ENCODE measurements at regions not wholly inside any gene's neighbourhood (a gene's known extent, or its start where the extent isn't known, plus 50 kb on each side); places are given as distances from the start of the nearest gene placed in this dataset.
"Not testable (repeated sequence)": the region's sequence is repeated elsewhere in the genome, so short reads cannot be mapped to it uniquely, and the experiment has no call there.

DNA sequence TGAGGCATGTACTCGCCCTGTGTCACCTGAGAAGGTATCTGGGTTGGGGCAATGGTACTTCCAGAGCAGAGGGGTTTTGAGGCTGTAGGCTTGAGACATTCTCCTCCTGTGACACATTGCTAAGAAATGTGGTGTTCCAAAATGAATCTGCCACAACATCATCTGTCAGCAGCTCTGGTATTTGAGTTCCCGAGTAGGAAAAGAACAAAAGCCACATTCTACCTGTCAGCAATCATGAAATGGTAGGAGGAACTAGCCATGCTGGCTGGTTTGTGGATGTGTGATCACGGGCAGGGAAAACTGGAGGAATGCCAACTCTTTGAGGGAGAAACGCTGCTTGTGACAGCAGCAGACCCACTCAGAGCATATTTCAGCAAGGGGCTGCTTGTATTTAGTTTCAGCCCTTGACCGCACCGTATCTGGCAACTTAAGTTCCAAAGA, 579.4 kb upstream of the TBL1XR1 start:
- peak; percentile 79 for DNase-seq (ENCODE audit: low read depth)

- peak; percentile 68 for DNase-seq (ENCODE audit: low read depth)
Measured at GRCh38 chr3:177777699-177778098, 580.4 kb upstream of the TBL1XR1 start.

GRCh38 chr3:177778633-177779032, 581.4 kb upstream of the TBL1XR1 start:
- DNase-seq (ENCODE audit: low read depth) = no peak

GRCh38 chr3:177781686-177782161, 584.4 kb upstream of the TBL1XR1 start:
- no peak for DNase-seq (ENCODE audit: low read depth)

GRCh38 chr3:177783338-177783737, 586.1 kb upstream of the TBL1XR1 start:
- no peak for DNase-seq (ENCODE audit: low read depth)

GRCh38 chr3:177783767-177784166, 586.5 kb upstream of the TBL1XR1 start:
- no peak for DNase-seq (ENCODE audit: low read depth)

GRCh38 chr3:177787279-177788041, 590.2 kb upstream of the TBL1XR1 start:
- DNase-seq (ENCODE audit: low read depth) = no peak

DNA sequence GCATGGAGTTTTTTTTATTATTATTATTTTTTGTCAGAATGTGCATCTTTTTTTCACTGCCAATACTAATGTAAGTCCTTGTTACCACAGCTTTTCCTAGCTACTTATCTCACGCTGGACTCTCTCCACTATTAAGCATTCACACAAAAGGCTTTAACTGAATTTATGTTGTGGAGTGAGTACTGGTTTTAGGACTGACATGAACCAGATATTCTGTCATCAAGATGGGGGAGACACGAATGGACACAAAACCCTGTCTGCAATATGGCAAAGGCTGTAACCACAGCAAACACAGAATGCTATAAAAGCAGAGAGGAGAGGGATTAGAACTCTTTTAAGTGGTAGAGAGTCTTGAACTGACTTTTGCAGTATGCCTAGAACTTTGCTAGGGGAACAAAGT, 592.2 kb upstream of the TBL1XR1 start:
- DNase-seq (ENCODE audit: low read depth) = no peak

DNA sequence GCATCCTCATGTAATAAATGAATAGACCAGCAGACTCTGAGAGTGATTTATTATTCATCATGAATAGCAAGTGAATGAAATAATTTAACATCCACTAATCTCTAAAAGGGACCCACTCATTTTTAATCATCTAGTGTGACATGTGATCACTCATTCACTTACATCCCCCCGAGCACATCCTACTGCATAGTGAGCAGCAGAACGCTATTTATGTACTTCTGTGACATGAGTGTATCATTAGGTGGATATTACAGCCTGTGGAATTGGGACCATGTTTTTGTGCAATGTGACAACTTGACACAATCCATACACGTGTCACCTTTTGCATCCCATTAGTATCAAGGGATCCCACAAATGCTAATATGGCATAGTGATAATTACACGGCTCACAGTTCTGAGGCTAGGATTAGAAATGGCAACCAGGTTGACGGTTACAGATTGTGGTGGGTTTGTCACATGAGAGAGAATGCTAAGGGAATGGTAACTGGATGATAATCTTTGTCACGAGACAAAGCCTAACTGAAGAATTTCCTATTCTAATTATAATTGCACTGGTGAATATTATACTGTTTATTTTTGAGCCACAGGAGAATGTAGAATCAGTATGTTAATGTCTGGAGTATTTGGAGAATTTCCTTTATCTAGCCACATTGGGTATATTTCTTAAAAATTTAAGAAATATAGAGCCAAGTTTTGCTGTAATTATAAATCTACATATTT, 595.2 kb upstream of the TBL1XR1 start:
- no peak for DNase-seq (ENCODE audit: low read depth)

DNA sequence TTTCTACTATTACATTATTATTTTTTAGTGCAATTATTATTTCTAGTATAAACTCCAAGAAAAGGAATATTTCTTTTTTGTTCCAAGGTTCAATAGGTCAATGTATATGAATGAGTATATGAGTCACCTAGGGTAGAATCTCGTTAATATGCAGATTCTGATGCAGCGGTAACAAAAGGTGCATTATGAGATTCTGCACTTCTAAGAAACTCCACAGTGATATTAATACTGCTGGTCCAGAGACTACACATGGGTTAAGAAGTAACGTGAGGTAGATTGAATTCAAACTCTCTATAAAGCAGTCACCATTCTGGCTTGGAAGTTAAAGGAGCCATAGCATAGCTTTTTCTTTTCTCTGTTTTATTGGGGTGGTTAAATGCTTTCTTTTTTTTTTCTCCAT, 596.2 kb upstream of the TBL1XR1 start:
- DNase-seq (ENCODE audit: low read depth) = no peak

GRCh38 chr3:177795216-177795615, 597.9 kb upstream of the TBL1XR1 start:
- DNase-seq (ENCODE audit: low read depth) = no peak

- DNase-seq (ENCODE audit: low read depth) = no peak
Measured at GRCh38 chr3:177795859-177796258, 598.6 kb upstream of the TBL1XR1 start.

DNA sequence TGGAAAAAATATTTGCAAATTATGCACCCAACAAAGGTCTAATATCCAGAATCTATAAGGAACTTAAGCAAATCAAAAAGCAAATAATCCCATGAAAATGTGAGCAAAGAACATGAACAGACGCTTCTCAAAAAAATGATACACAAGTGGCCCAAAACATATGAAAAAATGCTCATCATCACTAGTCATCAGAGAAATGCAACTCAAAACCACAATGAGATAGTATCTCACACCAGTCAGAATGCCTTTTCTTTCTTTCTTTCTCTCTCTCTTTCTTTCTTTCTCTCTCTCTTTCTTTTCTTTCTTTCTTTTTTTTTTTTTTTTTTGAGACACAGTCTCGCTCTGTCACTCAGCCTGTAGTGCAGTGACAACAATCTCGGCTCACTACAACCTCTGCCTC, 602.9 kb upstream of the TBL1XR1 start:
- DNase-seq (ENCODE audit: low read depth) = peak; percentile 71

DNA sequence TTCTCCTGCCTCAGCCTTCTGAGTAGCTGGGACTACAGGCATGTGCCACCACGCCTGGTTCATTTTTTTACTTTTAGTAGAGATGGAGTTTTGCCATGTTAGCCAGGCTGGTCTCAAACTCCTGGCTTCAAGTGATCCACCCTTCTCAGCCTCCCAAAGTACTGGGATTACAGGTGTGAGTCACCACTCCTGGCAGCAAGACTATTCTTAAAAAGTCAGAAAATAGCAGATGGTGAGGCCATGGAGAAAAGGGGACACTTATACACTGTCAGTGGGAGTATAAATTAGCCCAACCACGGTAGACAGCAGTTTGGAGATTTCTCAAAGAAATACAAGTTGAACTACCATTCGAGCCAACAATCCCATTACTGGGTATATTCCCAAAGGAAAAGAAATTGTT, 603.3 kb upstream of the TBL1XR1 start:
- peak; percentile 59 for DNase-seq (ENCODE audit: low read depth)

DNA sequence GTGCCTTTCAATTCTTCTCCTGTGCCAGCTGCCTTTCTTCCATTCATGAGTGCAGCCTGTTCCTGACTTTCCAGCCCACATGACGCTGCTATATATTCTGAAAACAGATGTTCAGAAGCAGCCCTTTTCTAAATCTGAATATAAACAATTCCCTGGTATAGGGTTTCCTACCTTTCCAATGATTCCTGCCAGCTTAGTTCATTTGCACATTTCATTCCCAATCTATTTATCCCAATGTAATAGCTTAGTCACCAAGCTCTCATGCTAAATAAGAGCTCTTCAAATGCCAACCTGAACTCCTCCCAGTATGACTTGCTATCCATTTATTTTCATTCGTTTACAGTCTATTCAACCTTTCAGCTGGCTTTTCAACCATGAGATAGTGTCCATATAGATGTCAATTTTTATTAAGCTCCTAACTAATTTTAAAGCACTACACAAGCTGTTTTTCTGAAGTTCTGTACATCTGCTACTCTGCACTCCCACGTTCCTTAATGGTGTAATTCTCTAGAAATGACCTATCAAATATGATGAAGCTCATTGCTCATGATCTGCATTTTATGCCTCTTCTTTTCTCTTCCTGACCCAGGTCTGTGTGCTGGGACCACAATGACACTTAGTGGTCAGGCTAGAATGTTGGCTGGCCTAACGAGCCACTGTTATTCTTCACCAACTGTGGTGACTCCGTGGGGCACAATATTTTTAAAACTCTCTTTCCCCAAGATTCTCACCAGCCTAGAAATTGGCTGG, 605.0 kb upstream of the TBL1XR1 start:
- peak; percentile 75 for DNase-seq (ENCODE audit: low read depth)

DNA sequence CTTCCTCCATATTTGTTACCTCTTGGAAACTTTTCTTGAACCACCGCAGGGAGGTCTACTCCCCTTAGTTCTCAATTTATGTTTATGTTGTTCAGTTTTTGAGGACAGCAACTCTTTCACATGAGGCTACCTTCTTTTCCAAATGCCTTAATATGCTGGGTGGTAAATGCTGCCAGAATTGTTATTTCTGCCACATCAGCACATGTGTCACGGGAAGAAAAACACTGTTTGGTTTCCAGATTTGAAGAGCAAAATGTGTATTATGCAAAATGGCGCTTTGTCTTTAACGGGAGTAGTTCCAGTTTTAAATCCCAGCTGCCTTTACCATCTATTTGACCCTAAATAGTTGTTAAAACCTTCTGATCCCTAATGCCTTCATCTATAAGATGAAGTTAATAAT, 606.2 kb upstream of the TBL1XR1 start:
- no peak for DNase-seq (ENCODE audit: low read depth)

GRCh38 chr3:177804032-177804431, 606.8 kb upstream of the TBL1XR1 start:
- no peak for DNase-seq (ENCODE audit: low read depth)

DNA sequence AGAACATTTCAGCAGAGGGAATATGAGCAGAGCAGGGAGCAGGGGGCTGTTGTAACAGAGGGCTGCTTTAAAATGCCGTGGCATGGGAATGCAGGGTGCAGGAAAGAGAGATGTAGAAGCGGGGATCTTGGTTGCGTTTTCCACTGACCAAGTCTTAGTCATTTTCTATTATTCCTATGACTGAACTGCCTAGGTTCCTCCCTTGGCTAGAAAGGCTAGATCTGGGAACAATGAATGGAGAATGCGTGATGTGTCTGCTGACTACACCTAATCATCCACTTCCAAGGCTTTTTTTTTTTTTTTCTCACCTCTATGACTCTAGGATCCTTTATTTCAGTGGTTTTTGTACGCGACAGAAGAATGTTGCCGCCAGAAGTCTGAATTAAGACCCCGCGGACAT, 607.4 kb upstream of the TBL1XR1 start:
- no peak for DNase-seq (ENCODE audit: low read depth)

DNA sequence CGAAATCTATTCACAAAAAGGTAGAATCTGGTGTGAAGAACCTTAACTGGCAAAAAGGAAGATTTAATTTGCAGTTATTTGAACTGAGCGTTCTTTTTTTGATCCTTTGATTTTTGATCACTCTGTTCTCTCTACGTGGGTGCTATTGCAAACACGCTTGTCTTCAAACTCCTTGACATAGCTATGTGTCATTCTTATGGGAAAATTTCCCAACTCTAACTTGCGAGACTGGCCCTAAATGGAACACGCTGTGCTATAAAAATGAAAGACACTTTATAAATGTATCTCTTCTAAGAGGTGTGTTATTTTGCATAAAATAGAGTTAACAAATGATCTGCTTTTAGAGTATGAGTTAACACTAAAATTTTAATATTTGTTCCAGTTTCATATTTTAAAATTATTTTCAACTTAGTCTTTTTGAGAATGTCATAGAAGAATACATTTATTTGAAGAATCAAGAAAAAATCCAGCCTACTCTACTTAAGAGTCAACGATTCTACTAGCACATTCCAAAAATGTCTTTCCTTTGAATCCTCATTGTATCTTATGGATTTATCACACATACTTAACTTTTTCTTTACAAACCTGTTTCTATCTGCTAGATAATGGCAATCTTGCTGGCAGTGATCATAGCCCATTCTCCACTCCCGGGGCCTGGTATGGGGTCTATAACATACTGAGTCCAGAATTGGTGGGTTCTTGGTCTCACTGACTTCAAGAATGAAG, 610.0 kb upstream of the TBL1XR1 start:
- DNase-seq (ENCODE audit: low read depth) = peak; percentile 73

GRCh38 chr3:177808928-177809478, 611.7 kb upstream of the TBL1XR1 start:
- DNase-seq (ENCODE audit: low read depth) = not testable (repeated sequence)

- DNase-seq (ENCODE audit: low read depth) = peak; percentile 86
Measured at GRCh38 chr3:177810162-177810623, 612.9 kb upstream of the TBL1XR1 start.
